ENCODE measurements at regions not wholly inside any gene's neighbourhood (a gene's known extent, or its start where the extent isn't known, plus 50 kb on each side); places are given as distances from the start of the nearest gene placed in this dataset.
A peak's percentile ranks its signal among the peaks of the same experiment; 100 is the strongest.
"Not testable (repeated sequence)": the region's sequence is repeated elsewhere in the genome, so short reads cannot be mapped to it uniquely, and the experiment has no call there.

GRCh38 chr12:92259291-92259690, 113.6 kb upstream of the BTG1 start:
- peak overlapping the region; percentile 5 for H3K4me3 Mint-ChIP-seq
- no peak for ATAC-seq
- peaks cover 17% of the 10 kb centered on the region for H3K4me1 Mint-ChIP-seq (ENCODE audit: low read depth)
- no peaks in the 10 kb centered on the region for H3K27me3 Mint-ChIP-seq (ENCODE audit: low read depth)
- peaks cover 6% of the 10 kb centered on the region for H3K9me3 Mint-ChIP-seq
- DNase-seq = no peak
- peaks cover 3% of the 10 kb centered on the region for H3K36me3 Mint-ChIP-seq (ENCODE audit: insufficient read depth)

- Mint-ChIP-seq H3K9me3 (peaks cover 9% of the 10 kb centered on the region), H3K4me1 (ENCODE audit: low read depth) (peaks cover 22% of the 10 kb centered on the region), H3K36me3 (ENCODE audit: insufficient read depth) (peaks cover 3% of the 10 kb centered on the region), H3K4me3 (no peak overlapping the region), H3K27me3 (ENCODE audit: low read depth) (no peaks in the 10 kb centered on the region)
- ATAC-seq (no peak), DNase-seq (no peak)
Measured at GRCh38 chr12:92257261-92257660, 111.6 kb upstream of the BTG1 start.

- DNase-seq (no peak), ATAC-seq (no peak)
- Mint-ChIP-seq H3K9me3 (peaks cover 9% of the 10 kb centered on the region), H3K4me3 (no peak overlapping the region), H3K36me3 (ENCODE audit: insufficient read depth) (peaks cover 3% of the 10 kb centered on the region), H3K4me1 (ENCODE audit: low read depth) (peaks cover 22% of the 10 kb centered on the region), H3K27me3 (ENCODE audit: low read depth) (no peaks in the 10 kb centered on the region)
Measured at GRCh38 chr12:92255741-92256140, 110.1 kb upstream of the BTG1 start.

- Mint-ChIP-seq H3K4me3 (no peak overlapping the region), H3K9me3 (peaks cover 9% of the 10 kb centered on the region), H3K36me3 (ENCODE audit: insufficient read depth) (peaks cover 3% of the 10 kb centered on the region), H3K4me1 (ENCODE audit: low read depth) (peaks cover 8% of the 10 kb centered on the region), H3K27me3 (ENCODE audit: low read depth) (no peaks in the 10 kb centered on the region)
- DNase-seq (no peak), ATAC-seq (no peak)
Measured at GRCh38 chr12:92253301-92253700, 107.7 kb upstream of the BTG1 start.

- no peak overlapping the region for H3K4me3 Mint-ChIP-seq
- ATAC-seq = no peak
- no peaks in the 10 kb centered on the region for H3K27me3 Mint-ChIP-seq (ENCODE audit: low read depth)
- H3K36me3 Mint-ChIP-seq (ENCODE audit: insufficient read depth) = no peaks in the 10 kb centered on the region
- H3K9me3 Mint-ChIP-seq = peaks cover under 1% of the 10 kb centered on the region
- DNase-seq = no peak
- H3K4me1 Mint-ChIP-seq (ENCODE audit: low read depth) = peaks cover 11% of the 10 kb centered on the region
Measured at GRCh38 chr12:92248977-92249376, 103.3 kb upstream of the BTG1 start.

GRCh38 chr12:92244036-92244435, 98.4 kb upstream of the BTG1 start:
- DNase-seq = no peak
- H3K4me3 Mint-ChIP-seq = no peak overlapping the region
- peaks cover 10% of the 10 kb centered on the region for H3K4me1 Mint-ChIP-seq (ENCODE audit: low read depth)
- H3K9me3 Mint-ChIP-seq = no peaks in the 10 kb centered on the region
- no peaks in the 10 kb centered on the region for H3K36me3 Mint-ChIP-seq (ENCODE audit: insufficient read depth)
- no peak for ATAC-seq
- H3K27me3 Mint-ChIP-seq (ENCODE audit: low read depth) = no peaks in the 10 kb centered on the region

GRCh38 chr12:92242907-92243306, 97.3 kb upstream of the BTG1 start:
- Mint-ChIP-seq H3K9me3 (no peaks in the 10 kb centered on the region), H3K4me3 (no peak overlapping the region), H3K4me1 (ENCODE audit: low read depth) (peaks cover 10% of the 10 kb centered on the region), H3K27me3 (ENCODE audit: low read depth) (no peaks in the 10 kb centered on the region), H3K36me3 (ENCODE audit: insufficient read depth) (no peaks in the 10 kb centered on the region)
- DNase-seq (no peak), ATAC-seq (no peak)

GRCh38 chr12:92237762-92238523, 92.3 kb upstream of the BTG1 start:
- no peaks in the 10 kb centered on the region for H3K9me3 Mint-ChIP-seq
- no peak for DNase-seq
- no peak overlapping the region for H3K4me3 Mint-ChIP-seq
- no peaks in the 10 kb centered on the region for H3K36me3 Mint-ChIP-seq (ENCODE audit: insufficient read depth)
- peaks cover 13% of the 10 kb centered on the region for H3K4me1 Mint-ChIP-seq (ENCODE audit: low read depth)
- H3K27me3 Mint-ChIP-seq (ENCODE audit: low read depth) = no peaks in the 10 kb centered on the region
- ATAC-seq = no peak

- no peaks in the 10 kb centered on the region for H3K9me3 Mint-ChIP-seq
- no peaks in the 10 kb centered on the region for H3K27me3 Mint-ChIP-seq (ENCODE audit: low read depth)
- H3K4me1 Mint-ChIP-seq (ENCODE audit: low read depth) = peaks cover 13% of the 10 kb centered on the region
- H3K36me3 Mint-ChIP-seq (ENCODE audit: insufficient read depth) = no peaks in the 10 kb centered on the region
- DNase-seq = no peak
- no peak for ATAC-seq
- no peak overlapping the region for H3K4me3 Mint-ChIP-seq
Measured at GRCh38 chr12:92237262-92237661, 91.6 kb upstream of the BTG1 start.

- Mint-ChIP-seq H3K27me3 (ENCODE audit: low read depth) (no peaks in the 10 kb centered on the region), H3K9me3 (no peaks in the 10 kb centered on the region), H3K36me3 (ENCODE audit: insufficient read depth) (no peaks in the 10 kb centered on the region), H3K4me1 (ENCODE audit: low read depth) (peaks cover 13% of the 10 kb centered on the region), H3K4me3 (no peak overlapping the region)
- DNase-seq = no peak
- no peak for ATAC-seq
Measured at GRCh38 chr12:92235703-92236472, 90.2 kb upstream of the BTG1 start.

- H3K9me3 Mint-ChIP-seq = no peaks in the 10 kb centered on the region
- no peak overlapping the region for H3K4me3 Mint-ChIP-seq
- no peak for ATAC-seq
- no peak for DNase-seq
- H3K36me3 Mint-ChIP-seq (ENCODE audit: insufficient read depth) = no peaks in the 10 kb centered on the region
- H3K27me3 Mint-ChIP-seq (ENCODE audit: low read depth) = no peaks in the 10 kb centered on the region
- H3K4me1 Mint-ChIP-seq (ENCODE audit: low read depth) = peaks cover 13% of the 10 kb centered on the region
Measured at GRCh38 chr12:92234533-92234932, 88.9 kb upstream of the BTG1 start.

- no peak for ATAC-seq
- H3K36me3 Mint-ChIP-seq (ENCODE audit: insufficient read depth) = no peaks in the 10 kb centered on the region
- H3K4me1 Mint-ChIP-seq (ENCODE audit: low read depth) = peaks cover 16% of the 10 kb centered on the region
- no peaks in the 10 kb centered on the region for H3K9me3 Mint-ChIP-seq
- H3K4me3 Mint-ChIP-seq = no peak overlapping the region
- DNase-seq = no peak
- no peaks in the 10 kb centered on the region for H3K27me3 Mint-ChIP-seq (ENCODE audit: low read depth)
Measured at GRCh38 chr12:92233346-92234015, 87.8 kb upstream of the BTG1 start.

GRCh38 chr12:92232371-92232932, 86.8 kb upstream of the BTG1 start:
- not testable (repeated sequence) for H3K27me3 Mint-ChIP-seq (ENCODE audit: low read depth); H3K4me3 Mint-ChIP-seq; H3K36me3 Mint-ChIP-seq (ENCODE audit: insufficient read depth); ATAC-seq; DNase-seq; H3K9me3 Mint-ChIP-seq
- H3K4me1 Mint-ChIP-seq (ENCODE audit: low read depth) = peaks cover 15% of the 10 kb centered on the region

GRCh38 chr12:92231945-92232344, 86.3 kb upstream of the BTG1 start:
- H3K4me3 Mint-ChIP-seq; ATAC-seq; H3K36me3 Mint-ChIP-seq (ENCODE audit: insufficient read depth); H3K9me3 Mint-ChIP-seq; H3K27me3 Mint-ChIP-seq (ENCODE audit: low read depth); DNase-seq: not testable (repeated sequence)
- H3K4me1 Mint-ChIP-seq (ENCODE audit: low read depth) = peaks cover 12% of the 10 kb centered on the region

Measured in activated T-cell treated with anti-CD3 and anti-CD28 coated beads, Interleukin-2, amount 50 U/mL, for 4 hours (primary cell).